Nephron (organoid): ENCODE measurements at regions not wholly inside any gene's neighbourhood (a gene's known extent, or its start where the extent isn't known, plus 50 kb on each side); places are given as distances from the start of the nearest gene placed in this dataset.

Source experiments
- H3K27ac Mint-ChIP-seq, 3 experiments: 2 replicates each; pipeline ENCODE4 v1.8.0; 2020; ENCODE audit warnings: mixed read lengths in 3 of 3, mild to moderate bottlenecking in 2 of 3, moderate library complexity in 1 of 3
- H3K27me3 Mint-ChIP-seq: 2 replicates; pipeline ENCODE4 v1.8.0; 2021; ENCODE audit warnings: low read depth, mild to moderate bottlenecking, moderate library complexity, mixed read lengths
- H3K36me3 Mint-ChIP-seq: 2 replicates; pipeline ENCODE4 v1.8.0; 2020; ENCODE audit warnings: low read depth, mixed read lengths
- H3K4me1 Mint-ChIP-seq: 2 replicates; pipeline ENCODE4 v1.8.0; 2020; ENCODE audit warnings: mixed read lengths
- H3K4me3 Mint-ChIP-seq, 3 experiments: 2 replicates each; pipeline ENCODE4 v1.8.0; 2020; ENCODE audit warnings: mild to moderate bottlenecking in 3 of 3, mixed read lengths in 3 of 3, moderate library complexity in 2 of 3
- H3K9me3 Mint-ChIP-seq: 2 replicates; pipeline ENCODE4 v1.8.0; 2020; ENCODE audit warnings: mixed read lengths
- CTCF ChIP-seq, 3 experiments: fragments of 200-600 bp; sonication (generic); IDR thresholded peaks; one replicate each; pipeline ENCODE4 v1.5.0; 2021; ENCODE audit warnings: antibody characterized with exemption in 3 of 3; ENCODE audit not compliant: unreplicated experiment in 3 of 3

DNA sequence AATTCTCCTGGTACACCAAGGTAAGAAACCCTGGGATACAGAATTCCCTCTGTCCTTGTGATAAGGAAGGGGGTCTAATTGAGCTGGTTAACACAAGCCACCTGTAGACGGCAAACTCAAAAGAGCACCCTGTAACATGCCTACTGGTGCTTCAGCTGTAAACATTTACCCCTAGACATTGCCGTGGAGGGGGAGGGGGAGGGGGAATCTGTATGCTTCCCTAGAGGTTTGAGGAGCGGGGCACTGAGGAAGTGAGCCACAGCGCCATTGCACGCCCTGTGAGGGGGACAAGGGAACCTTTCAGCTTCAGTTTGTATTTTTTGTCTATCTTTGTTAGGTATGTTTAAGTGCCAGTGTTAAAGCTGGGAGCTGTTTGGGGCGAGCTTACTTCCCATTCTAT is 99.8 kb downstream of the AASDHPPT start:
- Mint-ChIP-seq H3K9me3 (peaks cover 8% of the 10 kb centered on the region), H3K36me3 (no peaks in the 10 kb centered on the region), H3K27ac (peak overlapping the region in 2 of 3 experiments; percentile 60 to 65), H3K27me3 (no peaks in the 10 kb centered on the region), H3K4me3 (no peak overlapping the region), H3K4me1 (peaks cover 6% of the 10 kb centered on the region)
- TF ChIP-seq CTCF (IDR thresholded peaks at IDR 0.05; ENCODE audit: unreplicated experiment in 3 of 3): no peak

DNA sequence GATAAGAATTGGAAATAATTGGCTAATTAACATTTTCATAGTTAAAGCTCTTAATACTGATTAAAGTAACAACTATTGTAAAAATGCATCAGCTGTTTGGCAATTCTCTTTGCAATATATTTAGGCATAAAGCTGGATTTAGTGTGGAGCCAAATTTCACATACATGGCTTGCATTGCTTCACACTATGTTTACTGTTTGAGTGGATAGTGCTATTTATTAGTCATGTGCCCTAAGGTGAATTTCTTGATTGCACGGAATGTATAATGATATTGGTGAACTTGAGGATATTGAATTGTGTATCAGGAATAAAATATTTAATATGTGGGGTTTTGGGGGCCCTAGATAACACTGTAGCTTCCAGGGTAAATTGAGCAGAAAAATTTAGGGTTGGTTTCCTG is 100.9 kb downstream of the AASDHPPT start:
- no peak for TF ChIP-seq CTCF (IDR thresholded peaks at IDR 0.05; ENCODE audit: unreplicated experiment in 3 of 3)
- Mint-ChIP-seq H3K36me3 (no peaks in the 10 kb centered on the region), H3K9me3 (peaks cover 11% of the 10 kb centered on the region), H3K4me1 (no peaks in the 10 kb centered on the region), H3K4me3 (no peak overlapping the region), H3K27me3 (no peaks in the 10 kb centered on the region), H3K27ac (no peak overlapping the region)

- H3K4me1 Mint-ChIP-seq: no peaks in the 10 kb centered on the region
- no peak overlapping the region for H3K4me3 Mint-ChIP-seq
- H3K27ac Mint-ChIP-seq: no peak overlapping the region
- TF ChIP-seq CTCF (IDR thresholded peaks at IDR 0.05; ENCODE audit: unreplicated experiment in 3 of 3): no peak
- no peaks in the 10 kb centered on the region for H3K27me3 Mint-ChIP-seq
- no peaks in the 10 kb centered on the region for H3K36me3 Mint-ChIP-seq
- peaks cover 11% of the 10 kb centered on the region for H3K9me3 Mint-ChIP-seq
Observed at GRCh38 chr11:106179048-106179447, 101.6 kb downstream of the AASDHPPT start.

DNA sequence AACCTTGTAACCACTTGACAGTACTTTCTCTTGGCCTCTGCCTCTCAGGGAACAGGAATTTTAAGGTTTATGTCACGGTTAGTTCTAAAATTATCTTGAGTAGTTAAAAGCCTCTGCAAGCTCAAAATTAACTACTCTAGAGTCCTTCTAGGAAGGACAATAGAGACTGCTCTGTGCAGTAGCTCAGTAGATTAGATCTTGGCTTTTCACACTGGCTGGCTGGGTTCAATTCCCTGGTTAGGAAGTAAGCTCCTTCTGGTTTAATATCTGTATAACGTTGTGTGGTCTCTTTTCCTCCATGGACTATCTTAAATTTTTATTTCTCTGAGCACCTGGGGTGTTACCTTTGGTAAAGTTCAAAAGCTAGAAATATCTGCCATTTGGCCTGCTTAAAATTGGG is 109.2 kb downstream of the AASDHPPT start:
- Mint-ChIP-seq H3K36me3 (no peaks in the 10 kb centered on the region), H3K9me3 (peaks cover 12% of the 10 kb centered on the region), H3K4me1 (no peaks in the 10 kb centered on the region), H3K4me3 (no peak overlapping the region), H3K27ac (no peak overlapping the region), H3K27me3 (no peaks in the 10 kb centered on the region)
- TF ChIP-seq CTCF (IDR thresholded peaks at IDR 0.05; ENCODE audit: unreplicated experiment in 3 of 3): no peak

GRCh38 chr11:106187860-106188456 is 110.5 kb downstream of the AASDHPPT start:
- H3K27me3 Mint-ChIP-seq: no peaks in the 10 kb centered on the region
- no peak overlapping the region for H3K4me3 Mint-ChIP-seq
- H3K4me1 Mint-ChIP-seq: no peaks in the 10 kb centered on the region
- no peaks in the 10 kb centered on the region for H3K36me3 Mint-ChIP-seq
- TF ChIP-seq CTCF (IDR thresholded peaks at IDR 0.05; ENCODE audit: unreplicated experiment in 3 of 3): no peak
- H3K27ac Mint-ChIP-seq: no peak overlapping the region
- peaks cover 5% of the 10 kb centered on the region for H3K9me3 Mint-ChIP-seq

- Mint-ChIP-seq H3K36me3 (no peaks in the 10 kb centered on the region), H3K4me1 (no peaks in the 10 kb centered on the region), H3K27me3 (no peaks in the 10 kb centered on the region), H3K4me3 (no peak overlapping the region), H3K27ac (no peak overlapping the region), H3K9me3 (no peaks in the 10 kb centered on the region)
- TF ChIP-seq CTCF (IDR thresholded peaks at IDR 0.05; ENCODE audit: unreplicated experiment in 3 of 3): no peak
Observed at GRCh38 chr11:106193956-106194355, 116.5 kb downstream of the AASDHPPT start.
